ENCODE measurements at regions not wholly inside any gene's neighbourhood (a gene's known extent, or its start where the extent isn't known, plus 50 kb on each side); places are given as distances from the start of the nearest gene placed in this dataset.
A peak's percentile ranks its signal among the peaks of the same experiment; 100 is the strongest.

DNA sequence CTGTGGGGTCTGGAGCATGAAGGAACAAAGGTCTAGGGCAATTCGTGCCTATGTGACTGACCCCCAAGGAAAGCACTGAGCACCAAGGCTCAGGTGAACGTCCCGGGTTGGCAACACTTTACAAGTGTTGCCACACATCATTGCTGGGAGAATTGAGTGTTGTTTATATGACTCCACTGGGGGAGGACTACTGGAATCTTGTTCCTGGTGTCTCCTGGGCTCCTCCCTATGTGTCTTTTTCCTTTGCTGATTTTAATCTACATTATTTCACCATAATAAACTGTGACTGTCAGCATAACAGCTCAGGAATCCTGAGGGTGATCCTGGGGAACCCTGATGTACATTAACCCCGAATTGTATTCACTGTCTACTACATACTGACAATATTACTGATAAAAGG is 207.7 kb upstream of the BMP2 start:
- 89% methylated on average over 3 of the region's 4 CpGs for WGBS

DNA sequence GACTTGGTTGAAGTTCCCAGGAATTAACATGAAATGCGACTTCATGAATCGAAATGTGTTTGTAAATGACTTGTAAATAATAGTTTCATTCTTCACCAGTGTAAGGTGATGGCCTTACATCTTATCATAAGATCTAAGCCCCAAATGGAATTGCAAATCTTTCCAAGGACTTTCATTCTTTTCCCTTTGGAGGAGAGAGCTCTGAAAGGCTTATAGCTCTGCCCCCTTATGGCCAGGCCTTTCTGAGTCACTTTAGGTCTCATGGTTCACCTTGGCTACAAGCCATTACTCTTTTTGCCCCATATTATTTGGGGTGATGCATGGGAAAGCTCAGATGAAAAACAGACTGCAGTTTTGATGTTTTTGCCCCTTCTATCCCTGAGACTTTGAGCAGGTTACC is 209.1 kb upstream of the BMP2 start:
- Histone ChIP-seq H3K36me3 (ENCODE audit: control insufficient read depth in 1 of 2, insufficient read depth in 2 of 2, low read depth in 1 of 2, low read length in 2 of 2) (no peaks in the 10 kb centered on the region), H3K4me2 (ENCODE audit: low read length, poor library complexity, severe bottlenecking) (no peak overlapping the region)

More for the DNA sequence above, 207.7 kb upstream of the BMP2 start:
- no peaks in the 10 kb centered on the region for H3K9me3 ChIP-seq (ENCODE audit: control insufficient read depth, low read length)
- no peak overlapping the region for H3K4ac ChIP-seq (ENCODE audit: low read depth in 1 of 2, low read length in 2 of 2)
- no peak overlapping the region for H4K91ac ChIP-seq (ENCODE audit: low read length)
- peaks cover 2% of the 10 kb centered on the region for H3K4me1 ChIP-seq (ENCODE audit: control insufficient read depth, insufficient read depth, low read depth, low read length)
- no peak overlapping the region for H2AK5ac ChIP-seq (ENCODE audit: low read length, severe bottlenecking)
- no peak overlapping the region for H2AFZ ChIP-seq (ENCODE audit: low read depth, low read length)
- H3K27me3 ChIP-seq (ENCODE audit: control insufficient read depth in 1 of 2, insufficient read depth in 1 of 2, low read length in 2 of 2) = no peaks in the 10 kb centered on the region
- no peaks in the 10 kb centered on the region for H3K36me3 ChIP-seq (ENCODE audit: control insufficient read depth in 1 of 2, insufficient read depth in 2 of 2, low read depth in 1 of 2, low read length in 2 of 2)
- H2BK15ac ChIP-seq (ENCODE audit: low read depth, poor library complexity, severe bottlenecking) = peak overlapping the region; percentile 23
- peak overlapping the region in 1 of 2 experiments; percentile 84 for H2BK12ac ChIP-seq (ENCODE audit: low read length in 2 of 2)
- H3K18ac ChIP-seq (ENCODE audit: low read depth in 1 of 2, low read length in 2 of 2) = no peak overlapping the region
- no peak overlapping the region for H3K4me2 ChIP-seq (ENCODE audit: low read length, poor library complexity, severe bottlenecking)
- no peak overlapping the region for H3K27ac ChIP-seq (ENCODE audit: low read length, poor library complexity, severe bottlenecking)
- H4K8ac ChIP-seq (ENCODE audit: low read length) = no peak overlapping the region
- H3K9ac ChIP-seq (ENCODE audit: low read length) = no peak overlapping the region
- no peaks in the 10 kb centered on the region for H3K79me1 ChIP-seq (replicated peaks; ENCODE audit: low read length, poor library complexity, severe bottlenecking)
- H2BK5ac ChIP-seq (ENCODE audit: low read depth, low read length, poor library complexity, severe bottlenecking) = no peak overlapping the region
- H2BK120ac ChIP-seq (ENCODE audit: low read depth, low read length) = no peak overlapping the region
- no peak for DNase-seq
- no peak overlapping the region for H3K23ac ChIP-seq (ENCODE audit: low read length in 2 of 2)
- no peak overlapping the region for H3K4me3 ChIP-seq (ENCODE audit: insufficient read depth in 1 of 2, low read depth in 1 of 2, low read length in 2 of 2)
- H3K14ac ChIP-seq (ENCODE audit: low read length in 2 of 2) = no peak overlapping the region

DNA sequence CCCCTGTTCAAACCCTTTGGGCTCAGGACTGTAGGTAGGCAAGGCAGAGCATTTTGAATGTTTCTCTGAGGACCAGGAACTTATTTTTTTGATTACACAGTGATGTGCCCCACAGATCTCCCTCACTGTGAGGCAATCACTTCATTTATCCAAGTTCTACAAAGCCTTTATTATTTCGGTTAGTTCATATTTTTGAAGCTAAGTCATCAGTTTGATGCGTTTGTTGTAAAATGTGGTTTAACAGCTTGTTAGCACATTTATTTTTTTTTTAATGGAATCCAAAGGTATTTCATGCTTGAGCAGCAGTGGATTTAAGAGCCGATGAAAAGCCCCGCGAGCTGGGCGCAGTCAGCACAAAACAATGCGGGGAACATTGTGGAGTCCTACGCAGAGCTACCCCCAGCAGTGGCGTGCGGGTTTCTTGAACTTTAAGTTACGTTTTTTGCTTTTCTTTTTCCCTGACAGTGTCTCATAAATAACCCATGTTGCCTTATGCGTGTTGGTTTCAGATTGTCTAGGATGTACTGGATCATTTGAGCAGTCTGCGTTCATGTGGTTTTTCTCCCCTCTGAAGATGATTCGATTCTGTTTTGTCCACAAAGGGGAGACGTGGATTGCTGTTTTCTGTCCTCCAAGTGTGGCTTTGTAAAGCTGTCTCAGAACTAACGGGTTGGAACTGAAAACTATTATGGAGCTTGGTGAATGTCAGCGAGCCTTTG is 233.6 kb upstream of the BMP2 start:
- DNase-seq = peak; percentile 81

More for the DNA sequence above, 209.1 kb upstream of the BMP2 start:
- Histone ChIP-seq H3K9ac (ENCODE audit: low read length) (no peak overlapping the region), H2AK5ac (ENCODE audit: low read length, severe bottlenecking) (no peak overlapping the region), H3K23ac (ENCODE audit: low read length in 2 of 2) (no peak overlapping the region), H2BK120ac (ENCODE audit: low read depth, low read length) (no peak overlapping the region), H3K4ac (ENCODE audit: low read depth in 1 of 2, low read length in 2 of 2) (no peak overlapping the region), H4K8ac (ENCODE audit: low read length) (no peak overlapping the region), H3K14ac (ENCODE audit: low read length in 2 of 2) (peak overlapping the region in 1 of 2 experiments; percentile 38), H2BK12ac (ENCODE audit: low read length in 2 of 2) (no peak overlapping the region), H3K4me3 (ENCODE audit: insufficient read depth in 1 of 2, low read depth in 1 of 2, low read length in 2 of 2) (no peak overlapping the region), H3K4me1 (ENCODE audit: control insufficient read depth, insufficient read depth, low read depth, low read length) (peaks cover 2% of the 10 kb centered on the region), H2AFZ (ENCODE audit: low read depth, low read length) (no peak overlapping the region), H2BK5ac (ENCODE audit: low read depth, low read length, poor library complexity, severe bottlenecking) (no peak overlapping the region), H4K91ac (ENCODE audit: low read length) (no peak overlapping the region), H3K79me1 (replicated peaks; ENCODE audit: low read length, poor library complexity, severe bottlenecking) (no peaks in the 10 kb centered on the region), H3K27ac (ENCODE audit: low read length, poor library complexity, severe bottlenecking) (no peak overlapping the region), H3K18ac (ENCODE audit: low read depth in 1 of 2, low read length in 2 of 2) (no peak overlapping the region), H3K27me3 (ENCODE audit: control insufficient read depth in 1 of 2, insufficient read depth in 1 of 2, low read length in 2 of 2) (no peaks in the 10 kb centered on the region), H3K9me3 (ENCODE audit: control insufficient read depth, low read length) (no peaks in the 10 kb centered on the region), H2BK15ac (ENCODE audit: low read depth, poor library complexity, severe bottlenecking) (no peak overlapping the region)
- DNase-seq = no peak
- WGBS = no CpG with 5 or more reads among the region's 2 CpGs

DNA sequence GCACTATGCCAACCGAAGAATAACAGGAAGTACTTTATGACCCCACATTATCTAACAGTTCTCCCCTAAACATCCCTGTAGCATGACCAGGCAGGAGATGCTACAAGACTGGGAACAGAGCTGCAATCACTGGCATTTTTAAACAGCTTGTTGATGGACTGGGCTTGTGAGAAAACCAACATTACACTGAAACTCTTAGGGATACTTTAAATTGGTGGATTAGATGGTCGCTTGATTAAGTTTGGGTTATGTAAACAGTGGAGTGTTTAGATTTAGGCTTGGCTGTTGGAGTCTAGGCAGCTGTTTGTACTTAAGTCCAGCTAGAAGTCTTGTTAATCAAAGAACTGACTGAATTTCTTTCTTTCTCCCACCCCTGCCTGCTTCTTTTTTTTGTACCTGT is 234.1 kb upstream of the BMP2 start:
- no peak overlapping the region for H4K8ac ChIP-seq (ENCODE audit: low read length)
- no peaks in the 10 kb centered on the region for H3K36me3 ChIP-seq (ENCODE audit: control insufficient read depth in 1 of 2, insufficient read depth in 2 of 2, low read depth in 1 of 2, low read length in 2 of 2)
- peak; percentile 87 for DNase-seq
- no peaks in the 10 kb centered on the region for H3K4me1 ChIP-seq (ENCODE audit: control insufficient read depth, insufficient read depth, low read depth, low read length)
- H3K79me1 ChIP-seq (replicated peaks; ENCODE audit: low read length, poor library complexity, severe bottlenecking) = no peaks in the 10 kb centered on the region
- no peak overlapping the region for H3K23ac ChIP-seq (ENCODE audit: low read length in 2 of 2)
- H2BK5ac ChIP-seq (ENCODE audit: low read depth, low read length, poor library complexity, severe bottlenecking) = no peak overlapping the region
- H4K91ac ChIP-seq (ENCODE audit: low read length) = no peak overlapping the region
- peak overlapping the region in 1 of 2 experiments; percentile 75 for H3K4ac ChIP-seq (ENCODE audit: low read depth in 1 of 2, low read length in 2 of 2)
- H3K27ac ChIP-seq (ENCODE audit: low read length, poor library complexity, severe bottlenecking) = peak overlapping the region; percentile 37
- 0% methylated on average over 2 of the region's 2 CpGs for WGBS
- no peak overlapping the region for H2BK12ac ChIP-seq (ENCODE audit: low read length in 2 of 2)
- H3K18ac ChIP-seq (ENCODE audit: low read depth in 1 of 2, low read length in 2 of 2) = peak overlapping the region in 1 of 2 experiments; percentile 62
- H3K14ac ChIP-seq (ENCODE audit: low read length in 2 of 2) = no peak overlapping the region
- H3K9ac ChIP-seq (ENCODE audit: low read length) = peak overlapping the region; percentile 82
- H2BK120ac ChIP-seq (ENCODE audit: low read depth, low read length) = no peak overlapping the region
- peaks cover 14 to 16% of the 10 kb centered on the region in 2 experiments for H3K27me3 ChIP-seq (ENCODE audit: control insufficient read depth in 1 of 2, insufficient read depth in 1 of 2, low read length in 2 of 2)
- H2BK15ac ChIP-seq (ENCODE audit: low read depth, poor library complexity, severe bottlenecking) = no peak overlapping the region
- H2AFZ ChIP-seq (ENCODE audit: low read depth, low read length) = no peak overlapping the region
- H2AK5ac ChIP-seq (ENCODE audit: low read length, severe bottlenecking) = no peak overlapping the region
- peak overlapping the region in 1 of 2 experiments; percentile 68 for H3K4me3 ChIP-seq (ENCODE audit: insufficient read depth in 1 of 2, low read depth in 1 of 2, low read length in 2 of 2)
- no peaks in the 10 kb centered on the region for H3K9me3 ChIP-seq (ENCODE audit: control insufficient read depth, low read length)
- peak overlapping the region; percentile 45 for H3K4me2 ChIP-seq (ENCODE audit: low read length, poor library complexity, severe bottlenecking)

More for the DNA sequence above, 233.6 kb upstream of the BMP2 start:
- Histone ChIP-seq H3K27me3 (ENCODE audit: control insufficient read depth in 1 of 2, insufficient read depth in 1 of 2, low read length in 2 of 2) (peaks cover 14 to 16% of the 10 kb centered on the region in 2 experiments), H2BK120ac (ENCODE audit: low read depth, low read length) (no peak overlapping the region), H3K27ac (ENCODE audit: low read length, poor library complexity, severe bottlenecking) (peak overlapping the region; percentile 37), H4K91ac (ENCODE audit: low read length) (no peak overlapping the region), H3K36me3 (ENCODE audit: control insufficient read depth in 1 of 2, insufficient read depth in 2 of 2, low read depth in 1 of 2, low read length in 2 of 2) (no peaks in the 10 kb centered on the region), H3K79me1 (replicated peaks; ENCODE audit: low read length, poor library complexity, severe bottlenecking) (no peaks in the 10 kb centered on the region), H3K4me2 (ENCODE audit: low read length, poor library complexity, severe bottlenecking) (peak overlapping the region; percentile 63), H3K4me3 (ENCODE audit: insufficient read depth in 1 of 2, low read depth in 1 of 2, low read length in 2 of 2) (peak overlapping the region in 1 of 2 experiments; percentile 68), H3K4me1 (ENCODE audit: control insufficient read depth, insufficient read depth, low read depth, low read length) (no peaks in the 10 kb centered on the region), H2AK5ac (ENCODE audit: low read length, severe bottlenecking) (no peak overlapping the region), H2BK12ac (ENCODE audit: low read length in 2 of 2) (peak overlapping the region in 1 of 2 experiments; percentile 28), H3K4ac (ENCODE audit: low read depth in 1 of 2, low read length in 2 of 2) (peak overlapping the region in 1 of 2 experiments; percentile 85), H2BK5ac (ENCODE audit: low read depth, low read length, poor library complexity, severe bottlenecking) (no peak overlapping the region), H2AFZ (ENCODE audit: low read depth, low read length) (no peak overlapping the region), H3K14ac (ENCODE audit: low read length in 2 of 2) (no peak overlapping the region), H3K23ac (ENCODE audit: low read length in 2 of 2) (no peak overlapping the region), H3K18ac (ENCODE audit: low read depth in 1 of 2, low read length in 2 of 2) (peak overlapping the region; percentile 2 to 84), H3K9ac (ENCODE audit: low read length) (peak overlapping the region; percentile 82), H2BK15ac (ENCODE audit: low read depth, poor library complexity, severe bottlenecking) (no peak overlapping the region), H4K8ac (ENCODE audit: low read length) (no peak overlapping the region), H3K9me3 (ENCODE audit: control insufficient read depth, low read length) (no peaks in the 10 kb centered on the region)
- 13% methylated on average over 16 of the region's 17 CpGs for WGBS
